ENCODE measurements at regions not wholly inside any gene's neighbourhood (a gene's known extent, or its start where the extent isn't known, plus 50 kb on each side); places are given as distances from the start of the nearest gene placed in this dataset.

GRCh38 chr2:104092886-104093285, 761.0 kb upstream of the POU3F3 start:
- Histone ChIP-seq H2BK12ac (ENCODE audit: low read depth, low read length) (no peak overlapping the region), H3K79me2 (ENCODE audit: control insufficient read depth in 1 of 2, insufficient read depth in 2 of 2, low read length in 2 of 2) (no peaks in the 10 kb centered on the region), H4K91ac (replicated peaks; ENCODE audit: insufficient read length, low read length) (no peak overlapping the region), H4K5ac (ENCODE audit: insufficient read length, low read depth, low read length) (no peak overlapping the region), H3K23ac (ENCODE audit: insufficient read length) (no peak overlapping the region), H2BK5ac (ENCODE audit: low read depth, low read length) (no peak overlapping the region), H2BK120ac (replicated peaks; ENCODE audit: low read depth, low read length) (no peak overlapping the region), H2BK15ac (ENCODE audit: low read length) (no peak overlapping the region), H2AFZ (ENCODE audit: low read length) (no peak overlapping the region), H2BK20ac (ENCODE audit: low read length) (no peak overlapping the region), H3K56ac (replicated peaks; ENCODE audit: insufficient read length, low read depth, low read length) (no peak overlapping the region), H3K36me3 (ENCODE audit: control insufficient read depth in 2 of 4, insufficient read depth in 4 of 4, low read length in 3 of 4) (no peaks in the 10 kb centered on the region), H3K4me1 (replicated peaks in 1 of 4; ENCODE audit: control insufficient read depth in 3 of 4, insufficient read depth in 4 of 4, low read length in 3 of 4) (peaks cover 0 to 3% (median under 1%) of the 10 kb centered on the region in 4 experiments; a peak in 3 of 7 replicates), H3K27me3 (replicated peaks in 1 of 4; ENCODE audit: control insufficient read depth in 3 of 4, extremely low read depth in 1 of 4, insufficient read depth in 3 of 4, low read length in 3 of 4) (no peaks in the 10 kb centered on the region), H3K18ac (ENCODE audit: extremely low read depth, low read length) (no peak overlapping the region), H4K8ac (ENCODE audit: extremely low read depth, insufficient read depth, low read length) (no peak overlapping the region), H2AK5ac (ENCODE audit: low read depth, low read length) (no peak overlapping the region), H3K4ac (replicated peaks; ENCODE audit: insufficient read length, low read depth, low read length) (no peak overlapping the region), H4K20me1 (replicated peaks in 1 of 2; ENCODE audit: control insufficient read depth in 1 of 2, insufficient read depth in 2 of 2, low read length in 2 of 2) (no peaks in the 10 kb centered on the region), H3K23me2 (ENCODE audit: low read depth, low read length) (no peaks in the 10 kb centered on the region), H3K79me1 (ENCODE audit: low read depth, low read length) (no peaks in the 10 kb centered on the region), H3K9ac (replicated peaks in 1 of 4; ENCODE audit: extremely low read depth in 1 of 4, low read depth in 3 of 4, low read length in 3 of 4) (no peak overlapping the region), H3K27ac (ENCODE audit: low read depth, low read length) (no peak overlapping the region), H3K4me3 (ENCODE audit: extremely low read depth in 1 of 4, insufficient read depth in 2 of 4, low read depth in 3 of 4, low read length in 4 of 4) (no peak overlapping the region), H3K9me3 (ENCODE audit: insufficient read depth in 2 of 2, low read depth in 1 of 2, low read length in 1 of 2) (peaks cover 2 to 6% of the 10 kb centered on the region in 2 experiments; a peak in 2 of 4 replicates), H3K4me2 (ENCODE audit: insufficient read depth in 1 of 2, low read depth in 2 of 2, low read length in 2 of 2) (no peak overlapping the region), H3K14ac (ENCODE audit: insufficient read length) (no peak overlapping the region)
- ChIA-PET POLR2A (ENCODE audit: partially characterized antibody) (no interaction called here), CTCF (ENCODE audit: partially characterized antibody) (no interaction called here)
- DNase-seq (ENCODE audit: low read depth in 1 of 2, low spot score in 2 of 2) (no peak), FAIRE-seq (no peak)
- WGBS, 2 experiments (ENCODE audit: extremely low coverage in 1 of 2, insufficient coverage in 1 of 2, insufficient read length in 1 of 2, insufficient replicate concordance in 2 of 2, low coverage in 1 of 2, low lambda C conversion rate in 2 of 2, missing lambda C conversion rate in 1 of 2), result 92% methylated on average over 6 of the region's 6 CpGs; no CpG with 5 or more reads in 1 of the 2 experiments
- TF ChIP-seq SRF (IDR thresholded peaks at IDR 0.05; ENCODE audit: low read depth, low read length) (no peak), BRCA1 (IDR thresholded peaks at IDR 0.05; ENCODE audit: low read depth, low read length) (no peak), SP1 (IDR thresholded peaks at IDR 0.05; ENCODE audit: low read depth, low read length) (no peak), SAP30 (IDR thresholded peaks at IDR 0.05; ENCODE audit: insufficient read depth, insufficient replicate concordance, low read length) (no peak), EP300 (IDR thresholded peaks at IDR 0.05; ENCODE audit: borderline replicate concordance in 1 of 2, low read depth in 2 of 2, low read length in 2 of 2) (no peak), NANOG (IDR thresholded peaks at IDR 0.05; ENCODE audit: insufficient read depth, low read depth, low read length, poor library complexity, severe bottlenecking) (no peak), SP4 (IDR thresholded peaks at IDR 0.05; ENCODE audit: low read length) (no peak), BACH1 (IDR thresholded peaks at IDR 0.05; ENCODE audit: low read length) (no peak), CHD2 (IDR thresholded peaks at IDR 0.05; ENCODE audit: low read length) (no peak), KDM1A (IDR thresholded peaks at IDR 0.05; ENCODE audit: borderline replicate concordance, low read length) (no peak), GABPA (IDR thresholded peaks at IDR 0.05; ENCODE audit: borderline replicate concordance, insufficient read depth, low read length) (no peak), CTCF (IDR thresholded peaks at IDR 0.05; ENCODE audit: control extremely low read depth in 1 of 3, insufficient read depth in 1 of 3, low read depth in 1 of 3, low read length in 3 of 3) (no peak)

All from H1 (cell line).